Neutrophil (primary cell): ENCODE measurements at regions not wholly inside any gene's neighbourhood (a gene's known extent, or its start where the extent isn't known, plus 50 kb on each side); places are given as distances from the start of the nearest gene placed in this dataset.
"Not testable (repeated sequence)": the region's sequence is repeated elsewhere in the genome, so short reads cannot be mapped to it uniquely, and the experiment has no call there.

Experiments
- H3K27ac ChIP-seq: fragments of 200-600 bp; sonication (generic); 2 replicates; pipeline ENCODE4 v1.5.1; 2016; ENCODE audit warnings: mild to moderate bottlenecking, moderate library complexity
- H3K27me3 ChIP-seq: fragments of 200-600 bp; sonication (generic); 2 replicates; pipeline ENCODE4 v1.6.0; 2016; ENCODE audit warnings: mild to moderate bottlenecking
- H3K36me3 ChIP-seq: fragments of 200-600 bp; sonication (generic); 2 replicates; pipeline ENCODE4 v1.5.1; 2017
- H3K4me1 ChIP-seq, 2 experiments: fragments of 200-600 bp in 1 of 2; sonication (generic) in 1 of 2; 1 replicate in 1 of 2; 2 replicates in 1 of 2; pipeline versions ENCODE4 v1.5.1 to v1.6.1; 2013 to 2016; ENCODE audit warnings: low read depth in 1 of 2, low read length in 1 of 2, mild to moderate bottlenecking in 1 of 2, moderate library complexity in 1 of 2; ENCODE audit not compliant: control insufficient read depth in 1 of 2, insufficient read depth in 1 of 2
- H3K4me3 ChIP-seq, 2 experiments: fragments of 200-600 bp in 1 of 2; sonication (generic) in 1 of 2; 1 replicate in 1 of 2; 2 replicates in 1 of 2; pipeline ENCODE4 v1.5.1; 2013 to 2016; ENCODE audit warnings: low read depth in 1 of 2, low read length in 1 of 2, mild to moderate bottlenecking in 1 of 2, moderate library complexity in 1 of 2
- H3K9me3 ChIP-seq: fragments of 200-600 bp; sonication (generic); 2 replicates; pipeline ENCODE4 v1.5.1; 2016
- CTCF ChIP-seq: fragments of 200-600 bp; sonication (generic); IDR thresholded peaks from 2 replicates; pipeline ENCODE4 v1.5.1; 2016; ENCODE audit warnings: antibody characterized with exemption

GRCh38 chr9:134526584-134527477 is 114.8 kb upstream of the COL5A1 start:
- H3K4me1 ChIP-seq = no peaks in the 10 kb centered on the region
- H3K27ac ChIP-seq = no peak overlapping the region
- no peak for TF ChIP-seq CTCF
- H3K4me3 ChIP-seq = no peak overlapping the region
- H3K27me3 ChIP-seq = no peaks in the 10 kb centered on the region
- H3K9me3 ChIP-seq = no peaks in the 10 kb centered on the region
- H3K36me3 ChIP-seq = no peaks in the 10 kb centered on the region

GRCh38 chr9:134530724-134531123 is 110.9 kb upstream of the COL5A1 start:
- no peak for TF ChIP-seq CTCF
- no peaks in the 10 kb centered on the region for H3K36me3 ChIP-seq

GRCh38 chr9:134531220-134531970 is 110.2 kb upstream of the COL5A1 start:
- H3K36me3 ChIP-seq = no peaks in the 10 kb centered on the region
- no peaks in the 10 kb centered on the region for H3K27me3 ChIP-seq
- no peaks in the 10 kb centered on the region for H3K9me3 ChIP-seq
- H3K4me3 ChIP-seq = no peak overlapping the region
- H3K27ac ChIP-seq = no peak overlapping the region
- H3K4me1 ChIP-seq = no peaks in the 10 kb centered on the region
- no peak for TF ChIP-seq CTCF

More at GRCh38 chr9:134530724-134531123, 110.9 kb upstream of the COL5A1 start:
- Histone ChIP-seq H3K27me3 (no peaks in the 10 kb centered on the region), H3K4me3 (no peak overlapping the region), H3K9me3 (no peaks in the 10 kb centered on the region), H3K27ac (no peak overlapping the region), H3K4me1 (no peaks in the 10 kb centered on the region)

- Histone ChIP-seq H3K36me3 (no peaks in the 10 kb centered on the region), H3K4me3 (no peak overlapping the region), H3K9me3 (no peaks in the 10 kb centered on the region), H3K27ac (no peak overlapping the region), H3K4me1 (no peaks in the 10 kb centered on the region), H3K27me3 (no peaks in the 10 kb centered on the region)
- no peak for TF ChIP-seq CTCF
Measured at GRCh38 chr9:134532084-134532483, 109.5 kb upstream of the COL5A1 start.

GRCh38 chr9:134532661-134533060 is 108.9 kb upstream of the COL5A1 start:
- H3K27me3 ChIP-seq, H3K36me3 ChIP-seq, H3K27ac ChIP-seq, H3K4me3 ChIP-seq, H3K4me1 ChIP-seq, H3K9me3 ChIP-seq: not testable (repeated sequence)
